Tibial nerve (tissue), 3 donors: ENCODE measurements at regions not wholly inside any gene's neighbourhood (a gene's known extent, or its start where the extent isn't known, plus 50 kb on each side); places are given as distances from the start of the nearest gene placed in this dataset.

Experiments used
- CTCF ChIP-seq, 5 experiments: fragments of 200-600 bp in 3 of 5; fragments of 450-650 bp in 2 of 5; sonication (generic) in 3 of 5; IDR thresholded peaks; one replicate each; pipeline ENCODE4 v1.5.1; 2016 to 2019; ENCODE audit warnings: antibody characterized with exemption in 5 of 5, mild to moderate bottlenecking in 3 of 5, moderate library complexity in 2 of 5
- POLR2A ChIP-seq, 2 donors: fragments of 450-650 bp; IDR thresholded peaks; one replicate each; pipeline ENCODE4 v1.6.1; 2017; ENCODE audit warnings: antibody characterized with exemption in 2 of 2, mild to moderate bottlenecking in 2 of 2, moderate library complexity in 2 of 2

DNA sequence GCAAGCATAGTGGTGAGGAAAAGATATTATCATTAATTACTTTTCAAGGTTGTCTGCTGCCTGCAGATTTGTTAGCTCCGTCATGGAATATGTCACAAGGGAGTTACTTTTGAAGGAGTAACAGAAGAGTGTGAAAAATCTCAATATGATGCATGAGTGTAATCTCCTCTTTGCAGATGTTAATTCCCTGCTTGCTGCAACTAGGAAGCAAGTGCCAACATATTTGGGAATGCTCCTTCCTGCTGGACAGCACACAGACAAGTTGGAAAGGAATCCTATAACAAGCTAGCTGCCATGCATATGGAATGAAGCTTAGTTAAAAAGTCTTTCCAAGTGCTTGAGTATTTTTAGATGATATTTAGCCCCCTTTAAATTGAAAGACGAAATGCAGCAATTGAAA lies 2023.6 kb upstream of the CDH6 start:
- no peak for TF ChIP-seq POLR2A (IDR thresholded peaks at IDR 0.05)
- no peak for TF ChIP-seq CTCF (IDR thresholded peaks at IDR 0.05)
